GM18520 (cell line): ENCODE measurements at regions not wholly inside any gene's neighbourhood (a gene's known extent, or its start where the extent isn't known, plus 50 kb on each side); places are given as distances from the start of the nearest gene placed in this dataset.
"Not testable (repeated sequence)": the region's sequence is repeated elsewhere in the genome, so short reads cannot be mapped to it uniquely, and the experiment has no call there.

Experiments
- ATAC-seq: cut with Tn5 transposase; IDR thresholded peaks from one replicate; pipeline ENCODE4 v1.9.1; 2021; ENCODE audit not compliant: unreplicated experiment

DNA sequence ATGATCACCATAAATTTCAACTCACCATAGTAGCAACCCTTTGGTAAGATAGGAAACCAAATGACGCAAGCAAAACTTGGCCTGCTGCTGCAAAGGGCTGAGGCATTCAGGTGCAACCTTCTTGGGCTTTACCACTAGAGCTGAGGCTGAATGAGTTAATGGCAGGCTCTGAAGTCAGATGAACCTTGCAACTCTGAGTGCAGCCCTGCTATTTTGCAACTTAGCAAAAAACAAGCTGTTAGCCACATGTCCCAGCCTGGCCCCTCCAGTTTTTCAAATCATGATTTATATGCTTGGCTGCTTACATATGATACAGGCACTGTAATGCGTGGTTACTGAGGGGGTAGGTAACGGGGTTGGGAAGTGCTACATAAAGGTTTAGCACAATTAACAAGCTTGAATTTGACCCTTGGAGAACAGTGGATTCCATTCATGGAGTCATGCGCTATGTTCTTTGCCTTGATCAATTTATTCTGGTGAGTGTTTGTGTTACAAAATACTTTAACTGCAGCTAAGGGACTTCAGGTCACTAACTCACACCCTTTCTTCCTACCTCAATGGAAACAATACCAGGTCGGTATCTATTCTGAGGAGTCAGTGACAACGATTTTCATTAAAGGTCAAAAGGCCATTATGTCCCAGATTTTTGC is 80.5 kb upstream of the PPARGC1A start:
- ATAC-seq, result no peak

DNA sequence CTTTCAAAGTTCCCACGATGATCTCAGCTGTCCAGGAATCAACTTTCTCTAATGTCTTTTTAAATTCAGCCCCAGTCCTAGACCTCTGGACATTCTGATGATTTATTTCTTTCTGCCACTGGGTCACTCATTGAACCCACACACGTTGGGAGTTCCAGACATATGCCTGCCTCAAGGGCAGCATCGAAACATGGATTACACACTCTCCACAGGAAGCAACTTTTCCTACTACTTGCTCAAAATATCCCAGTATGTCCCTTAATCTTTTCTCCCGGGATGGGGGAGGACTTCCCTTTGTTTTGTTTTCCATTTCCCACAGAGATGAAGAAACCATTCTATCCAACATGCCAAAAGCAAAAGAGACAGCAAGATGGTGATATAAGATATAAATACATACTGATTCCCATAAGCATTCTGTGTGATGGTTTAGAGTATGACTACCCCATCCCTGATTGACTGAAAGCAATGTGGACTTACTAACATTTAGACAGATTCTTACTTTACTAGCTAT is 79.8 kb upstream of the PPARGC1A start:
- ATAC-seq, result no peak

DNA sequence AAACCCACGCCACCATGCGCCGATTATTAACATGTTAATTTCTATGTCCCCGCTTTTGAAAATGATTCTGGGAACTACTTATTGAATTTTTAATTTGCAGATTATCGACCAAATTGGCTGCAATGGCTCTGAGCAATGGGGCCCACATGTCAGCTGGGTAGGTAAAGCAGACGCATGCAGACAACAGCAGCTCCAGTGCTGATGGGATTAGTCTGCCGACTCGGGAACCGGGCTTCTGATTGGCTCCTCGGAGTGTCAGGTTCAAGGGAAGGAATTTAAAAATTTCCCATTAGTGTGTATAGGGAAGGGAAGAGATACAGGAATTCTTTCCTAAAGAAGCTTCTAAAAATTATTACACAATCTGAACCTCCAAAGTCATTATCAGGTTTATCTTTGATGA is 77.4 kb upstream of the PPARGC1A start:
- ATAC-seq, result no peak

DNA sequence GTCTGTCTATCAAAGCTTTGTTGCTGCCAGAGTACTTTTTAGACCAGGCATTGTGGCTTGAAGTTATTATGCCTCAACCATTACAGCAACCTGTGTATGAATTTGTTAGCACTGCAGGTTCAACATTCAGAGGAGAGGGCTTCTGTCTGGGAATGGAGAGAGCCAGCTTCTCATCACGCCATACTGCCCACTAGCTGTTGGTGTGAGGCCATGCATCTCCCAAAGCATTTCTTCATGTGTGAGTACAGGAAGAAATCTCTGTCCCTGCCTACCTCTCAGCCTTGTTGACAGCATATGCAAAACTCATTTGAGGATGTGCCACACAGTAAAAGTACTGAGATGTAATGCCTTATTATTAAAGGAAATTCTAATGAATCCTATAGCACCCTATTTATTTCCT is 76.9 kb upstream of the PPARGC1A start:
- no peak for ATAC-seq

DNA sequence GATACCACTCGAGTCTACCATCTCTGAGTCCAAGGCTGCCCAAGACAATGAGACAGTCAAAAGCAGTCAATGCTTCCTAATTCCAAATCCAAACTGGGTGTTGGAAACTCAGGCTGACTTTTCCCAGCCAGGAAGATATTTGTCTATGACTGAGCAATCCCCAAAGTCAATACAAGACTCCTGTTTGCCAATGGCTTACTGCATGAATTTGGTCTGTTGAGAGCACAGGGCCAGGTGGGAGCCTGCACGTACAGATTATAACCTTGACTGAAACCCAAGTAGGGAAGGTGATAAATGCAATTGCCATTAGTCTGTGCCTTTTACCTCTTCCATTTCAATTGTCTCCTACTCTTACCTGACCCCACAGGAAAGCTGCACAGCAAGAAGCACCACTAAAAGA is 72.6 kb upstream of the PPARGC1A start:
- no peak for ATAC-seq

DNA sequence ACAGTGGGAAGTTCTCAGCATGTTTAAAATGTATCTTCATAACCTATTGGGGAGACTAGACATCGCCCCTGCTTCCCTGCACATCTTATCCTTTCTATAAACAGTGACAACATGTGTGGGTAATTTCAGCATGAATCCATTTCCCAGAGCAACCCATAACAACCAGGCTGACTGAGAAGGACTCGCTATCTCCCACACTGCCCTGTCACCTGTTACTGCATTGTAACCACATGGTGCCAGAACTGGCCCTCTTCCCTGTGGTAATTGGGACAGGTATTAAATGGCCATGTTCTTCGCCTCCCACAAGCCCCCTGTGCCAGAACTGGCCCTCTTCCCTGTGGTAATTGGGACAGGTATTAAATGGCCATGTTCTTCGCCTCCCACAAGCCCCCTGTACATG is 71.5 kb upstream of the PPARGC1A start:
- ATAC-seq, result not testable (repeated sequence)

DNA sequence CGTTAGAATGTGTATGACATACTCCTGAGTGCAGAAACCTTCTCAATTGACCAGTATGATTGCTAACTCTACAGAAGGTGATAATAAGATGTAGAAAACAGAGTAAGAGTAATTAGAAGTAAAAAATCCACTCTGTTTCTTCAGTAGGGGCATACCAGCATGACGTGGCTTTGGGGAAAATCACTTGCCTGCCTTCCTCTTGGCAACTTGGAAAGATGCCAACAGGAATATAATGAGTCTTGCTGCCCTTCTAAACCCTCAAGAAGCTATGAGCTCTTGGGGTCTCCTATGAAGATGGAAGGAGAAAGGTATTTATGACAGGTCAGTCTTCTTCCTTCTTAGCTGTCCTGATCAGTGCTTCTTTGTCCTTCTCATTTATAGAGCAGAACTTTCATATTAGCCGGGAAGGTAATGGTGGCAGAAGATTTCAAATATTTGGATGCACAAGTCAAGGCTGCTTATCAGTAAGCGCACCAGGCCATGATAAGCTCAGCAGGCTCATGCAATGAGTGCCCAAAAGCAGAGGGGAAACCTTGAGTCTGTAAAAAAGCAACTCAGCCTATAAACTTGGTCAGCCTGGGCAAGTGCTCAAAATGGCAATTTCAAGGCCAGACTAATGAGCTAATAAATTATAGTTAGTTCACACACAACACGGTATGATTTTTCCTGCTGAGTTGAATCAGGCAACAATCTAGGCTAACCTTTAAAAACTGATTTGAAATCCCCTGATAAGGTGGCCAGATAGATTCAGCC is 69.7 kb upstream of the PPARGC1A start:
- ATAC-seq, result no peak

DNA sequence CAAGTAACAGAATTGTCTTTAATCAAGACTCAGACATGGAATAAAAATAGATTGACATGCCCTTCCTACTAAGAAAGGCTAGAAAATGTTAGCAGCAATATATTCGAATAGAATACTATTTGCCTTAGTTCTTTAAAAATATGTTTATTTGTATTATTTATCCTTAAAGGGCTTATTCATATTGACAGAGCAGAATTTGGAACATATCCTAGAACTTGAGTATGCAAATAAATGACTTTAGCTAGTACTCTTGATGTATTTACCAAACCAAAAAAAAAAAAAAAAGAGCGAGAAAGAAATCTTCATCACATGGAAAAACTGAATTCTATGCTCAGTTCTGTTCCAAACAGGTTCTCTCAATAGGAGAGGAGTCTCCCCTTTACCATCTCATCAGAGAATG is 68.9 kb upstream of the PPARGC1A start:
- no peak for ATAC-seq

DNA sequence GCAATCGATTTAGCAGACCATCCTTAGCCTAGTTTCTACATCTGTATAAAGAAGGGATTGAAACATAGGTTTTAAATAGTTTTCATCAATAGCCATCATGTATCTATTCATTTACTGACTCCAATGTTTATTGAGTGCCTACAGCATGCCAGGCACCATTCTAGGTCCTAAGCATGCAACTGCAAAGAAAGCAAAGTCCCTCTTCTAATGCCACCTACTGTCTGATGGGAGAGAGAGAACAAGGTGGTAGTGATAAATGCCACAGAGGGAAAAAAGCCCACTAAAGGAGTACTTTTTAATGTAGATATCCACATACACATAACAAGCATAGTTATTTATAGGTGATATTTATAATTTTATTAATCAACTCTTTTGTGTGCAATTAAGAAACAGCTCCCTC is 67.6 kb upstream of the PPARGC1A start:
- ATAC-seq, result no peak

DNA sequence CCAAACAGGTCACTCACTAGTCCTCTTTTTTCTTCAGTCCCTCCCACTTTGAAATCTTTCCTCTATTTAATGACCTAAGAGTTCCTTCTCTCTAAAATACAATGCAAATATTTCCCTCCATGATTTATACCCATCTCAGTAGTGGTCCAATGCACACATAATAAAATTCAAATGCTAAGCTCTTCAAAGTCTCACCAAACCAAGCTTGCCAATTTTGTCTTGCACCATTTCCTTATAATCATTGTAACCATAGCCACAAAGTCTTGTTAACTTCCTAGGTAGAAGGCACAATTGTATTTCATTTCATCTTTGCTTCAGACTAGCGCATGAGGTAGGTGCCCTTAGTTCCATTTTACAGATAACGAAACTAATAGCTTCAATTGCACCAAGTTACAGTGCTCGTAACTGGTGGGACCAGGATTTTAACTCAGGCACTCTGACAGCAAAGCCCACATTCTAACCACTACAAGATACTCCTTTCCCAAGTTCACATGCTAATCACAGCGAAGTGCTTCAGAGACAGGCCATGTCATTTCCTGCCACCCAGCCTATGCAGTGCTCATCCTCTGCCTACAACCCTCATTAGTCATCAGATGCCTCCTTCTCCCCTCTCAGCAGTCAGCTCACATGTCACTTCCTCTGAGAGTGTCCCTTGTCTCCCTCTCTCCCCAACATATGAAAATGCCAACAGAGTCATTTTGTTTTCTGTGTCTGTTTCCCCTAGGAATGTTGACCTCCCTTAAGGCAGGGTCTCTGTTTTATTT is 66.9 kb upstream of the PPARGC1A start:
- ATAC-seq, result no peak

DNA sequence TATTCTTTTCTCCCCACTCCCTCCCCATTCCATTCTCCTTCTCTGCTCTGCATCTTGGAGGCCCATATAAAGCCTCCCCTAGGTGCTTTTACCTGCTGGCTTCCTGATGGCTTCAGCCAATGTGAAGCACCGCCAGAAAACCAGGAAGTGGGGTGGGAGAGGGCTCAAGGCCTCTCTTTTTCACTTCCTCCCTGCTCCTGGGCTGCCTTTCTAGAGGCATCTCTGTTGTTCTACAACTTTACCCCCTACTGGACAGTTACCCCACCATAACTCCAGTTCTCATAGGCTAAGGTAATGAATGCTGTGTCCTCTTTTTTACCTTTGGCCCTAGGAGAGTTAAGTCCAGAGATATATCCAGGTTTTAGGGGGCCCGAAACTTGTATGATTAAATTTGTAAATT is 62.4 kb upstream of the PPARGC1A start:
- no peak for ATAC-seq

DNA sequence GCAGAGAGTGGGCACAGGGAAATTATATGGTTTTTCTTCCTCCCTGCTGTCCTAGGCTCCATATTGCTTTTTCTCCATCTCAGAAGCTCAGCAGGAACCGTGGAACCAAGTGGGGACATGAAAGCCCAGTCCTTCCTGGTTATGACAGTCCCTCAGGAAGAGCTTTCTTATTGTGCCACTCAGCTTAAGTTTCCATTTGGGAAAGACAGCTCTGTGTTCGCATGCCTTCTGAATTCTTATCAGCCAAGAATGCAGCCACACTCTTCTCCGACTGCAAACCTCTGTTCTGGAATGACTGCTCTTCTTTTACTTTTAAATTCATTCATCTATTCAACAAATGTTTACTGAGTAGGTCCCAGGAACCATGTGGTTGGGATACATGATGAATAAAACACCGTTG is 58.0 kb upstream of the PPARGC1A start:
- ATAC-seq, result no peak

DNA sequence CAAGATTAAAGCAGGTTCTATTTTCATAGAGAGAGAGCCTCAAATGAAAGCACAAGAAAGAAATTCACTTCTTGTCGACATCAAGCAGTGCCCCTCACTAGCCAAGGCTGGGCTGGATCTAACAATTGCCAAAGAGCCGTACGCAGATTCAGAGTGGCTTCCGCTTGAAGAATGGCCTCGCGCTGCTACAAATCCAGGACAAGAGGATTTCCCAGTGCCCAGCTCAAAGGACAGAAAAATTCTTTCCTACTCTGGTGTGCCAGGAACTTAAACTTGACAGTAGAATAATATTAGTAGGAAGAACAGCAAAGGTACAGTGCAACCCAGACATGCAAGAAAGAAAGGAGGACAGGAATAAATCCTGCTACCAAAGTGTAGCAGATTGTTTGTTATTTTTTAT is 56.5 kb upstream of the PPARGC1A start:
- no peak for ATAC-seq

DNA sequence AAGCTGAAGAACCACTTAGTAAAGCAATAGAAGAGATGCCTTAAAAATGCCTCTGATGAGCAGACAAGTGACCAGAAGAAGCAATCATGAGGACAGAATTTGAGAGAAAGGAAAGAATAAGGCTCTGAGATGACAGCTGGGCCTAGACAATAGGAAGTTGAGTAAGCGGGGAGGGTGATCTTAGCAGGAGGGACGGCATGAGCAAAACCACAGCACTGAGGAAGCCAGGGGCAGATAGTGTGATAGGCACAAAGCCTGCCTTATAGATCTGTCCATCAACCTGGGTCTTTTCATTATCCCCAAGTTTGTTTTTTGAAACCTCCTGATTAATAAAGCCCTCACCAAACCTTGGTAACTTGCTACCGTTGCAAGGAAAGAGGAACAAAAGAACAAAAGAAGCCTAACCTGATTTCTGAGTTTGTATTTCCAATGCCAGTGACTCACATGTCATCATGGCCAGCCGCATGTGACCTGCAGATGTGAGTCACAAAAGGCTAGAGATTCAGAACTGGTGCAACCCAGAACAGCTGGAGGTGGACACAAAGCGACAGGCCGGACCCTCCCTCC is 55.7 kb upstream of the PPARGC1A start:
- no peak for ATAC-seq

DNA sequence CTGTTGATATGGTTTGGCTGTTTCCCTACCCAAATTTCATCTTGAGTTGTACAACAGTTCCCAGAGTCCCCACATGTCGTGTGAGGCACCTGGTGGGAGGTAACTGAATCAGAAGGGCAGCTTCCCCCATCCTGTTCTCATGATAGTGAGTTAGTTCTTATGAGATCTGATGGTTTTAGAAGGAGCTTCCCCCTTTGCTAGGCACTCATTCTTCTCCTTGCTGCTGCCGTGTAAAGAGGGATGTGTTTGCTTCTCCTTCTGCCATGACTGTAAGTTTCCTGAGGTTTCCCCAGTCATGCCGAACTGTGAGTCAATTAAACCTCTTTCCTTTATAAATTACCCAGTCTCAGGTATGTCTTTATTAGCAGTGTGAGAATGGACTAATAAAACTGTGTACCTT is 54.7 kb upstream of the PPARGC1A start:
- not testable (repeated sequence) for ATAC-seq

DNA sequence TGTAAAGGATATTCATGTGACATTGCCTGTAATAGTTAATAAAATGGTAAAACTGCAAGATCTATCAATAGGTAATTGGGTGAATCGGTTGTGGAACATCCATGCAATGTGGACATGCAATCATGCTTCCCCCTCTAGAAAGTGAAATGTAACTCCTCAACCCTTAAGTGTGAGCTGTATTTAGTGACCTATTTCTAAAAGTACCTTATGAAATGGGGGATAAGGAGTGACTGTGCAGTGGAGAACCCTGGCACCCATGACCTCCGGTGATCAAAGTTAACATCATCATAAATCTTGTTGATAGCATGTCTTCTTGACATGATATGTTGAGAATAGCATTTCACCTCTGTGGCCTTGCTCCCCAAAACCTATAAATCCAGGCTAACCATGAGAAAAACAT is 53.6 kb upstream of the PPARGC1A start:
- ATAC-seq, result no peak

DNA sequence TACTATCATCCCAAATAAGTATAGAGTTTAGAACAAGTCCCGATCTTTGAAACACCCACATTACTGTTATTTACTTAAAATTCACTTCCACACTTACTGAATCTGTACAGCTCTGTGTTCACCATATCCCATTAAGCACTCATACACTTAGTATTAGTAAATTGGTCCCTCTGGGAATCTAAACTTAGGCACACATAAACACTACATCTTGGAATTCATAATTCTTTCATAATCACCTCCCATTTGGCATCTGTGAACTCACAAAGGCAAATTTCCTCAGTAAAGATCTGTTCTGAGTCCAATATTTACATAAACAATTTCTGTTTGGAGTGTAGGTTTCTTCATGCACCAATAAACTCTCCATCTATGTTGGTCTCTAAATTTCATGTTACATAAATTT is 52.6 kb upstream of the PPARGC1A start:
- no peak for ATAC-seq
